SK-N-SH (cell line): ENCODE measurements at regions not wholly inside any gene's neighbourhood (a gene's known extent, or its start where the extent isn't known, plus 50 kb on each side); places are given as distances from the start of the nearest gene placed in this dataset.

Experiments used
- EZH2phosphoT487 ChIP-seq: fragments of 200-600 bp; sonication (generic); IDR thresholded peaks from 2 replicates; pipeline ENCODE4 v1.6.1; 2017; ENCODE audit warnings: low read depth, mixed run types, mild to moderate bottlenecking, antibody characterized with exemption, moderate library complexity, borderline replicate concordance
- JUND ChIP-seq: IDR thresholded peaks from 2 replicates; pipeline ENCODE4 v1.4.0; 2012
- USF2 ChIP-seq: fragments of 150-350 bp; IDR thresholded peaks from 2 replicates; pipeline ENCODE4 v1.6.1; 2017; ENCODE audit warnings: antibody characterized with exemption, low read length, low read depth, borderline replicate concordance

GRCh38 chr1:234531151-234531635, 52.2 kb upstream of the TARBP1 start:
- TF ChIP-seq USF2 (no peak), EZH2phosphoT487 (no peak), JUND (no peak)
